ENCODE measurements at regions not wholly inside any gene's neighbourhood (a gene's known extent, or its start where the extent isn't known, plus 50 kb on each side); places are given as distances from the start of the nearest gene placed in this dataset.

- TF ChIP-seq POLR2AphosphoS5 (IDR thresholded peaks at IDR 0.05) (no peak), POLR2A (IDR thresholded peaks at IDR 0.05) (no peak), CTCF (IDR thresholded peaks at IDR 0.05) (no peak)
Measured at GRCh38 chr12:87897662-87898061, 131.5 kb downstream of the C12orf50 start.
